CD4-positive, alpha-beta T cell treated with Interleukin-2 at 100 ng/mL for 4 hours (primary cell): ENCODE measurements at regions not wholly inside any gene's neighbourhood (a gene's known extent, or its start where the extent isn't known, plus 50 kb on each side); places are given as distances from the start of the nearest gene placed in this dataset.

Experiments
- DNase-seq: peaks from one replicate; pipeline ENCODE4 v3.0.0-alpha.2; 2020; ENCODE audit warnings: low spot score

DNA sequence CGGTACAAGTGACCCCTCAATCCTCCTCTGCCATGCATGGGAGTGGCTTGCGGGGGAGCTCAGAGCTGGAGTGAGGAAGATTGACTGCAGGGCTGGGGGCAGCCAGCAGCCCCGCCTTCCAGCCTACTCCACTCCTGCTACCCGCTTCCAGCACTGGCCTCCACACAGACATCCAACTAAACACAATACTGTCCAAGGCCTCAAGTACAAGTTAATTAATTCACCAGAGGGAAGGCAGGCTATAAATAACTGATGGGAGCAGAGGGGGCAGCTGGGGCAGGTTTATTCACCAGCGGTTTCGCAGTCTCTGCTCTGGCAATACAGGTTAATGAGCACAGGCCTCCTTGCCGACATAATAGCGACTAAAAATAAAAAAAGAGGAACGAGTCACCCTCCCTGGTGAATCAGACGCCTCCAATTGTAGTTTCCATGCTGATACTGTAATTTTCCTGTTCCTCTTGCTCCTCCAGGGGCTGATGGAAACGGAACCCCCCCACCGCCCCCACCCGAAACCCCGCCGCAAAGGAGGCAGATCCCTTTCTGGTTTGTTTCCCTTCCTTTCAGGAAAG lies 166.4 kb upstream of the TLE3 start:
- no peak for DNase-seq

DNA sequence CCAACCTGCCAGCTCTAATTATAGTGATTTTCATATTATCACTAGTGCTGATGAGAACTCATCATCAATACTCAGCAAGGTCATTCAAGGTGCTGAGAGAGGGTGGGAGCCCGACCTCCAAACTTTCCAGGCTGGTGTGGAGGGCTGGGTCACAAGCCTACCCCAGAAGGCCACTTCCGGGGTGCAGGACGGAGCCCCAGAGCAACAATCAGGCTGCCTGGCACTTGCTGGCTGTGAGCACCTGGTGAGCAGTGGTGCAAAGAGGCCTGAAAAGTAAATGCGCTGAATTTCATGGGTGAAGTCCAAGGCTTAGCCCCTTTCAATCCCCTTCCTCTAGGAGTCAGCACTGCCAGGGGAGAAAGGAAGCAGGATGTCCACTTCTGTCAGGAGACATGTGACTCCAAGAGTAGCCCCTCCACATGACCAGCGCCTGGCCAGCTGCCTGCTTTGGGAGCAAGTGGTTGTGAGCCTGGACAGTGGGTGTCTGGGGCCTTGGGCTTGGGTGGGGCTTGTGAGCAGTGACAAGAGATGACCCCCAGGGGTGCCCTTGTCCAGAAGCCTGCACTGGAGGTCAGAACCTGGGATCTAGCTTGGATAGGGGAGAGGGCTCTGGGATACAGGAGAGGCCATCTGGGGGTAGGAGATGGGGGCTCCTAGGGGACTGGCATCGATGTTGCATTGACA lies 165.0 kb upstream of the TLE3 start:
- DNase-seq: no peak

DNA sequence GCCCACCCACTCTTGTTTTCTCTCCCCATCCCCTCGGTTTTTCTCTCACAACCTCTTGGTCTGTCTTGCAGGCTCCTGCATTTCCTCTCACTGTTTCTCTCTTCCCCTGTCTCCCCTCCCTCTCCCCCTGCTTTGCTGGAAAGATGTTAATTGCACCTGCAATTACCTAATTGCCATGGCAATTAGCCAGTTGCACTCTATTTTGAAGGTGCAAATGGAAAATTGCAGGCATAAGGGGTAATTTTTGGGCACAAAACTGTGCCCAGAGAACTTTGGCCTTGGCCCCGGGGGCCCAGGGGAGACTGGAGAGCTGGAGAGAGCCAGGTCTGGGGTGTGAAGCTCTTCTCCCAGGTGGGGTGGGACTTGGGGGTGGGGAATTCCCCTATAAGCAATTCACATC lies 164.5 kb upstream of the TLE3 start:
- no peak for DNase-seq

DNA sequence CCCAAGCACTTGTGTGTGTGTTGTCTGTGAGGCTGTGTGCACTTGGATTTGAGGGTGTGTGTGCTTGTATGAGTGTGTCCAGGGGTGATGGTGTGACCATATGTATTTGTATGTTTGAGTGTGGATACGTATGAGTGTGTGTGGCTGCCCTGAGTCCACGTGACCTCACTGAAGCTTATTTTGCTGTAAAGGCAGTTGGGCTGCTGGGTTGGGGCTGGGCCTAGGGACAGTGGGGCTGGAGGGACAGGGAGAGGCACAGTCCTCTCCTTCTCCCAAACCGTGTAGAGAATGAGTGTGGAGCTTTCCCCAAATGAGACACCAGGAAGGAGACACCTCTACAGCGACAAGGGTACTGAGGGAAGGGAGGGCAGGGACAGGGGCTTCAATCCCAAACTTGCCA lies 163.4 kb upstream of the TLE3 start:
- no peak for DNase-seq

DNA sequence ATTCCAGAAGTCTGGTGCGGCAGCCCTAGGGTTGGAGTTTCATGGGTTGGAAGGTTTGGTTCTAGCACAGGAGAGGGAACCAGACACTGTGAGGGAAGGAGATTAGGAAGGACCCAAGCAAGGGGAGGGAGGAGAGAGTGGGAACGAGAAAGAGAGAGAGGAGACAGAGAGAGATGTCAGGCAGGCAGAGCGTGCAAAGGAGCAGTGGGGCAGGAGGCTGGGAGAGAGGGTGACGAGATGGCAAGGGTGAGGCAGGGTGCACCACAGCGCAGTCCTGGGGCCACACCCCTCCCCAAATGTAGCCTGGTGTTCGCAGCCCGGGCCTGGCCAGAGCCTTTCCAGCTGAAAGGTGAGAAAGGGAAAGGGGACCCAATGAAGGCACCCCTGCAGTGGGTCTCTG lies 162.9 kb upstream of the TLE3 start:
- DNase-seq: no peak

DNA sequence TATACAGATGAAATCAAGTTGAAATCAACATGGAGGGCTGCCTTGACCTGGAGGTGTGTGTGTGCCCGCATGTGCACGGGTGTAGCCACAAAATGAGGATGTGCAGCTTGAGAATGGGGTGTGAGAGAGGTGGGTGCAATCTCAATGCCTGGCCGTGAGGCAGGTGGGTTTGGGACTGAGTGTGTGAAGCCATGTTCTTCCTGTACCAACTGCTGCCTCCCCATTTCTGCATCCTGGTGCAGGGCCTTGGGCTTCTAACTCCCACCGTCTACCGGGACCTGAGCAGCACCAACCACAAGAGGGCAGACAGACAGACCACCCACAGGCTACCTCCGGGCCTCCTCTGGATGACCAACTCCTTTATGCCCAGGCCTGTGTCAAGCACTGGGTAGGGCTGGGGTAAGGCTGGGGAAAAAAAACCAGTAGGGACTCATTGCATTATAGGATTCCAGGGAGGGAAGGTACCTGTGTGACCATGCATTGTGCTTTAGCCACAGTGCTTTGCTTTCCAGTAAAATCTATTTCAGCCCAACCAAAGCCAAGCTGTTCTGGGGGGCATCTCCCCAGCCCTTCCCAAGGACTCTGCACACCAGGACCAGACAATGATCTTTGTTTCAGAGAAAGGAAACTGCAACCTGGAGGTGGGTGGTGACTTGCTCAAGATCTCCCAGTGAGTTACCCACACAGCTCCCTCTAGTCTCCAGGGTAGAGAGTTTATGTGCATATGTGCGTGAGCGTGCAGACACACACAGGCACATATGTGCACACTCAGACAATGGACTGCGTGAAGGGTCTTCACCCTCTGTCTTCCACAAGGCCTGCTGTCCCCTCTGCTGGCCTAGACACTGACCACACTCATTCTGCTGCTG lies 162.2 kb upstream of the TLE3 start:
- DNase-seq: no peak

DNA sequence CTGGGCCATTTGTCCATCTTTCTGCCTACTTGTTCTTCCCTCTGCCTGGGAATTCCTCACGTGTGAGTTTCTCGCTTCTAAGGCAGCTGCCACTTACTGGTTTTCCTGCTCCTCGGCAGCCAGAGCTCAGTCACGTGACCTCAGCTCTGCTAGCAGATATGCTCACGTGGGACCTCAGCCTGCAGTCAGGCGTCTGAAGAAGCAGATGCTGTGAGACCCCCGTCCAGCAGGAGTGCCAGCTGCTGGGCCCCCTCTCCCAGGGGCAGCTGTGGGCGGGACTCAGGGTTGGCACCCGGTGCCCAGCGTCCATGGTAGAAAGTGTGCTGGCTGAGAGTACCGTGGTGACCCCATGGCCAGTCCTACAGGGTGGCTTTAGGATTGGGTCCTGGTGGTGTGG lies 161.3 kb upstream of the TLE3 start:
- DNase-seq: peak; percentile 67

DNA sequence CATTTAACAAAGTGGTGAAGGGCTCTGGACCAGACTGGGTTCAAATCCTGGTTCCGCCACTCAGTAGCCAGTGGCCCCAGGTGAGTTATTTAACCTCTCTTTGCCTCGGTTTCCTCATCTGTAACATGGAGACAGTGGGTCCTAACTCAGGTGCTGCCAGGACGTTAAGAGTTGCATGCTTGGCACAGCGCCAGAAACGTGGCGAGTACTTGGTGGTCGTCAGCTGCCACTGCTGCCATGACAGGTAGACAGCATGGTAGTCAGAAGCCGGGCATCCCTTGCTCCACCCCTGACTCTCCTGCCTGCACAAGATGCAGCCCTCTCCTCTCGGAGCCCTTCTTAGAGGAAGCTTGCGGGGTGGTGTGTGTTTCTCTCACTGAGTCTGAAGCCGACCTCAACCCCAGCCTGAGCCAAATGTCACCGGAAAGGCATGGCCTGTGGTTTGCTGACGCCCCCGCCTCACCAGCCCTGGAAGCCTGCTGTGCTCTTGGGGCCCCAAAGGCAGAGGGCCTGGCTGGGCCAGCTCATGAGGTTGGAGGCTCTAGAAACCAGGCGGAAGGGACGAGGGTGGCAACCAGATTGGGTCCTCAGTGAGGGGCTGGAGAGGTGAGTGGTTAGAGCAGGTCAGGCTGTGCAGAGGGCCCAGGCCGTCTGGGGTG lies 160.8 kb upstream of the TLE3 start:
- peak; percentile 59 for DNase-seq

DNA sequence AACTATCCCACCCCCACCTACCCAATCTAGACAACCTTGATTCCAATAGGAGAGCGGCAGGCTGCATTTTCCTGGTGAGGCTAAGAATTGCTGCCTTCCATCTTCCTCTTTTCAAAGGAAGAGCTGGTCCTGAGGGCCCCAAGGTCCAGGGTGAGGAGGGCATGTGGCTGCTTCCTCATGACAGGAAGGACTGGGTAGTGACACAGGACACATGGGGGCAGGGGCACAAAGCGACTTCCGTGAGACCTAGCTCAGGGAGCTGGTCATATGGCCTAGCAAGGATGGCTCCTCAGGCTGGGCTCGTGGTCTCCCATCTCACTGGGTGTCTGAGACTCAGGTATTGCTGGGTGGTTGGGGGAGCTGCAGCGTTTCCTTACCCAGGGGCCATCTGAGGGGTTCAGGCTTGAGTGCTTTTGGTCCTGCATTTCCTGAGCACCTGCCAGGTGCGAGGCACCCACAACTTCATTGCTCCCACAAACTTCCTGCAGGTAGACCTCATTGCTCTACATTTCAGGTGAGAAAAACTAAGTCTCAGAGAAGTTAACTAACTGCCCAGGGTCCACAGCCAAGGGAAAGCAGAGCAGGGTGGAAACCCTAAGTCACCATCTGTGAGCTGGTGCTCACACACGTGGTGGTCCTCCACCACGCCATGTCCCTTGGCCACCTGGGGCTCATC lies 160.0 kb upstream of the TLE3 start:
- DNase-seq: no peak

DNA sequence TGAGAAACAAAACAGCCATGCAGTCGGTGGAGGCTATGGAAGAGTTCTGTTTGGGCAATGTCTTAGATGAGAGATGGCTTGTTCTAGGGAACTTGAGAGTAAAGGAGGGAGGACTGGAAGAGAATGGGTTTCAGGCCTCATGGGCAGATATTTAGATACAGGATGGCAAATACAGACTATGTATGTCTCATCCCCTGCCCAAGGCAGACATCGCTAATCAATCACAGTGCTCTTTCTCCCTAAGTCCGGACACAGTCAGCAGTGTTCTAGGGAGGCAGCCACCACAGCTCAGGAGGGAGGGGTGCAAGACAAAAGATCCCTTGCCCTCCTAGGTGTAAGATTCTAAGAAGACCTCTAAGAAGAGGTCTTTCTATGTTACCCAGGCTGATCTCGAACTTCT lies 159.3 kb upstream of the TLE3 start:
- DNase-seq: no peak

DNA sequence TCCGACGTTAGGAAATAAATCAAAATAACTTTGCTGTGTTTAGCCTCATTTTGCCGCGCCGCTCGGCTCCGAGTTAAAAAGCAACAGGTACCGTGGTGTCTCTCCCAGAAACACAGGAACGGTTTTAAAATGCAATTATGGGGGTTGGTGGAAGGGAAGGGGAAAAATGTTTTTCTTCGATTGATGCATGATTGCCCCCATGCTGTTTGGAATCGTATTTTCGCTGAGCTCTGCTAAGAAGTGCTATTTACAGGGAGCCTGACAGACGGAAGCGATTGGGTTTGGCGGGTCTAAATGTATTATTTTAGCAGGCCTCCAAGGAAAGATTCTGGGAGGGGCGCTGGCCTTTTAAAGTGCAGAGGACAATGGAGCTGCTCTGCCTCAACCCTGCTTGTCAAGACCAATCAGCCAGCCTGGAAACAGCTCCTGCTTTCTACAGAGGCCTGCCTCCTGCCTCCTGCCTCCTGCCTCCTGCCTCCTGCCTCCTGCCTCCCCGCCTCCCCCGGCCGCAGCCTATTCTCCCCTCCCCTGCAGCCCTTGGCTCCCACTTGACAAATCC lies 156.7 kb upstream of the TLE3 start:
- no peak for DNase-seq

DNA sequence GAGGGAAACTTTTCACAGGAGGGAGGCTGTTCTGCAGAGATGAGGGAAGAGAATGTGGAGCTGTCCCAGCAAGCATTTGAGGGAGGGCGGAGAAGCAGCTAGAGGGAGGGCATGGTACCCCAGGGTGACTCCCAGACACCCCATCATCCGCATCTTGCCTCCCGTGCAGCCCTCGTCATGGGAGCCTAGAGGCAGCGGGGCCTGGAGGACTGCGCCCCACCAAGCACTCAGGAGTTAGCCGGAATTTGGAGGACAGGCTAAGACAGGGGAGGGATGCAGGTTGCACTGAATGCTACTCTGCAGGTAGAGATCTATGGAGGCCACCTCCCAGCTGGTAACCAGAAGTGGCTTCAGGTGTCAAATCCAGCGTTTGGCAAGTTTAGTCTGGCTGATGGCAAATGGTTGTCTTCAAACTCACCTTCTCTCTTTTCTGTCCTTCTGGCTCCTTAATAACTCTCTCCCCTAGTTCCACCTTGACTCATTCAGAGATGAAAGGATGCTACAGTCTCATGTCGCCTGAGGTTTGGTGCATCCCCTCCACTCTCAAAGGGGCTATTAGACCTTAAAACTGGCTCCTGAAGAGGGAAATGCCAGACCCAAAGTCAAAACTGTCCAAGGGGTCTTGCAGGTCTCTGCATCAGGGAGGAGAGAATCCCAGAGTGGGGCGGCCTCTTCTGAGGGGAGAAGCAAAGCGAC lies 155.9 kb upstream of the TLE3 start:
- no peak for DNase-seq

DNA sequence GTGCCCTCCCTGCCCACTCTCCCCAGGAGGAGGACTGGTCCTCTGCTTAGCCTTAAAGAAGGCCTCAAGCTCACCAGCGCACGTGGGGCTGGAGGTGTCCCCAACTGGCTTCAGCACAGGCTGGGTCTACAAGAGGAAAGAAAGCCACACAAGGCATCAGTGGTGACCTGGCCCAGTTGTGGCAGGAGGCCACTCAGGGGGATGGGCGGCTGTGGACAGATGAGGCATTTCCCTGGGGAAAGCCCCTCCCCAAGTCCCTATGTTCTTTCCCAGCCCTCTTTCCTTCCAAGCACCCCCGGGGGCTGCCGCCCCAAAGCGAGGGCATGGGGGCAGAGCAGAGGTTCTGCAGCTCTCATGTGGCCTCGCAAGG lies 155.2 kb upstream of the TLE3 start:
- no peak for DNase-seq

DNA sequence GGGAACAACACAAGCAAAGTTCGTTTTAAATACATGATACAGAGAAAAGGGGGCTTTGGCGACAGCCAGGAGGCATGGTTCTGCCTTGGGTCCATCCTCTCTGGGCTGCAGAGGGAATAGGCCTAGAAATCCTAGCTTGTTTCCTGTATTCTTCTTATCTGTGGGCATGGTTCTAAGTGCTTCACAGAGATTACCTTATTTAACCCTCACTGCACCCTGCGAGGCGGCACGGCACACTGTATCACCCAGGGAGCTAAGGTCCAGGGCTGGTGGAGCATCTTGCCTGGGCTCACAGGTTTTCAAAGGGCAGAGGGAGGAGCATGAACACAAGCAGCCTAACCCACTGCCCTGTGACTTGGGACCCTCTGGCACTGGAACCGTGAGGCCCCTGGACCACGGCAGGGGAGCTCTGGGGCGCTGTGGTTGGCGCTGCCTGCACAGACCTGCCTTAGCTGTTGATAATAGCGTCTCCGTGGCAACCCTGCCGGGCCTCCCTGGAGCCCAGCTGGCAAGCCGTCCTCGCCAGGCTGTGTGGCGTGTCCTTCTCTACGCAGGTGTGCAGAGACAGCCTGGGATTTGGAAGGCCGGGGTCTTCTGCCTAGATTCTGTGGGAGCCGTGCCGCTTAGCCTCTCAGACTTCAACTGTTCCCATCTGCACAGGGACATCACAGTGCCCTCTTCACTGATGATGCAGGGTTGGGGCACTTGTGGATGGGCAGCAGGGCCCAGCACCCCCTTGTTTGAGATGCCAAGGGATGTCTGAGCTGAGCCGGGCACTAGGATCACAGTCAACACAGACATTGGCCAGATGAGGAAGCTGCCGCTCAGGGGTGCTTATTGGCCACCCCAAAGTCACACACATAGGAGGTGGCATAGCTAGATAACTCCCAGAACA lies 154.6 kb upstream of the TLE3 start:
- DNase-seq: no peak

DNA sequence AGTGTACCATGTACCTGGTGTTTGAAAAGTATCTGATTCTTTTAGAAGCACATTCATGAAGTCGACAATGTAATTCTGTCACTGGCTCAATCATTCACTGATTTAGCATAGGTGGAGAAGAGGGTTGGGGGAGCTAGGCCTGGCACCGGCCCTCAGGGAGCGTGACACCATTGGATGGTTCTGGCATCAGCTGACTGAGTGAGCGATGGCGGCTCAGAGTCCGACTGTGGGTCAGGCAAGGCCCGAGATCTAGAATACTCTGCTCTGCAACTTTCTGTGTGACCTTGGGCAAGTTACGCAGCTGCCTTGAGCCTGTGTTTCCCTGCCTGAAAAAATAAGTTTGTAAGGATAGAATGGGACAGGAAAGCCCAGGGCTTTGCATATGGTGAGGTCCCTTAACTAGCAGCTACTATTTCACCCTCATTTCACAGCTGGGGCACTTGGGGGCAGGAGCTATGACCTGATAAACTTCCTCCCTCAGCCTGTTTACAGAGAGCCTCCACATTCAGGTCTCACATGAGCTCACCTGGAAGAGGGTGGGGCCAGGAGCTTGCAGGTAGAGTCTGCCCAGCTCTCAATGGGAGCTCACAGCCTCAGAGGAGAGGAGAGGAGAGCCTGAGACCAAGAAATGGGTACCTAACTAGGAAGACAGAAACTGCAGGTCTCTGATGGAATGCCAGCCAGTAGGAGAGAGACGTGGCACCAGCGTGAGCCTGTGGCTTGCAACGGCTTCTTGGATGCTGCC lies 153.7 kb upstream of the TLE3 start:
- no peak for DNase-seq

DNA sequence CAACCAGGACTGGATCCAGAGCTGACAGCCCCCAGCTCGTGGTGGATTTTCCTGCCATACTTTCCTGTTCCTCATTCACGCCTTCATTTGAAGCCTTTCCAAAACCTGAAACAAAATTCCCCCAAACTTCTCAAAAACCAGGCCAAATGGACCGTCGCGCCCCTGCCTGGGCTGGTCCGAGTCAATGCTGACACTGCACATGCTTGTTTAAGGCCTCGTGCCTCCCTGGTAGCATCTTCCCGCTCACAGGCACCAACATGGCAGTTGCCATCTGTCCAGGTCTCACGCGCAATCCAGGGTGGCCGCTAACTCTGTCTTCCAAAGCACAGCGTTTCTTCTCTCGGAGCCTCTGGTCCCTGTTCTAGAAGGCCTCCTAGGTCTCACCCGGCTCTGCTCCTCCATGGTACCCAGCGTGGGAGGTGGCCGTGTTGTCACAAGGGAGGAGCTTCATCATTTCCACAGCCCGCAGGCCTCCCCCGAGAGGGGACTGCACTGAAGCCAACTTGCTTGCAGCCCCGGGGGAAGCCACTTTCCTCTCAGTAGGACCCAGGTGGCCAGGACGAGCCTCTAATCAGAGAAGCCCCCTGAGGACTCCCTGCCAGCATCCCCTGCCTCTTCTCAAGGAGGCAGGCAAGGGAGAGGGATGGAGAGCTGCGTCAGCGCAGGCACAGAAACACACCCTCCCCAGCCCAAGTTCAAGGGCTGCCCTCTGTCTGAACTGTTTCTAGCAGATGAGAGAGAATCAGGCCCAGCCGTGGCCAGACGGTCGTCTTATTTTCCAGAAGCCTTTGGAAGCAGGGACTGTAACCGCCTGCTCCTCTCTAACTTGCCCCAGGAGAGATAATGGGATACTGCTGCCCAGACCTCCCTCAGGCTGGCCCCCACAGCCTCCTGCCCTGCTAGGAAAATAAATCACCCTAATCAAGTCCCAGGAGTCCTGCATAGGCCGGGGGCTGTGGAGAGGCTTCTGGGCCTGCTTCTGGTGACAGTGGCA lies 152.8 kb upstream of the TLE3 start:
- no peak for DNase-seq

DNA sequence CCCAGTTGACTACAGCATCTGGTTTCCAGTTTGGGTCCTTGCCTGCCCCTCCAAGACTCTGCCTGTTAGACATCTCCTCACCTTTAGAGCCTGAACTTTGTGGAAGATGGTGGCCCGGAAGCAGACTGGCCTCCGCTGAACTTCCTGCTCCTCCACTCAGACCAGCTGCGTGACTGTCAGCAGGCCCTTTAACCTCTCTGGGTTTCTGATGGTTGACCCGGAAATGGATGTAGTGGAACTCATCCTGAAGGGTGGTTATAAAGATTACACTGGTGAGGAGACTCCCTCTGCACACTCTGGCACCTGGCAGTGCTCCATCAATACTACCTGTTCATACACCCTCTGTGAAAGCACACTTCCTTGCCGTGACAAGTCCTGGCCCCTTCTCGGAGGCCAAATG lies 151.9 kb upstream of the TLE3 start:
- no peak for DNase-seq
